ENCODE measurements at regions not wholly inside any gene's neighbourhood (a gene's known extent, or its start where the extent isn't known, plus 50 kb on each side); places are given as distances from the start of the nearest gene placed in this dataset.

DNA sequence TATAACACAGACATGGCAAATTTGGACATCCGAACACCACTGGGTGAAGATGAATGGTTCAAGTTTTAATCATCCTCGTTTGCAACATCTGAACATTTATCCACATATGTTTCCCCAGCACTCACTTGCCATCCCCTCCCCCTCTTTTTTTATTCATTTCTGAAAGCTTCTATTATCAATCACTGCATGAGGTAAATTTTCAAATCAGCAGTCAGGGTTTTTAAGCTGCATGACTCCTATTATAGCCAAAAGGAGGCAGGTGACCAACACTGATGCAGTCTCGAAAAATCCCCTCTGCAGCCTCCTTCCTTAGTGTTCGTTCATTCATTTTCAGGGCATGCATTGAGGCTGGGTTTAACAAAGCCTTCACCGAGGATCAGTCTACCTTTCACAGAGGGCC lies 530.8 kb upstream of the JARID2 start:
- TF ChIP-seq POLR2A (IDR thresholded peaks at IDR 0.05) (no peak), EP300 (IDR thresholded peaks at IDR 0.05) (no peak), CTCF (IDR thresholded peaks at IDR 0.05) (no peak)
- WGBS, 3 donors: 90 to 94% (median 93%) methylated on average over 5 of the region's 5 CpGs
- no peaks in the 10 kb centered on the region for H3K9me3 ChIP-seq
- H3K27me3 ChIP-seq: no peaks in the 10 kb centered on the region
- no peak overlapping the region for H3K27ac ChIP-seq
- peaks cover 4% of the 10 kb centered on the region for H3K4me1 ChIP-seq (ENCODE audit: insufficient read depth)
- H3K4me3 ChIP-seq: no peak overlapping the region
- DNase-seq: no peak
- intact Hi-C loops (cut with DNase I): no loop called here
- H3K36me3 ChIP-seq: no peaks in the 10 kb centered on the region

DNA sequence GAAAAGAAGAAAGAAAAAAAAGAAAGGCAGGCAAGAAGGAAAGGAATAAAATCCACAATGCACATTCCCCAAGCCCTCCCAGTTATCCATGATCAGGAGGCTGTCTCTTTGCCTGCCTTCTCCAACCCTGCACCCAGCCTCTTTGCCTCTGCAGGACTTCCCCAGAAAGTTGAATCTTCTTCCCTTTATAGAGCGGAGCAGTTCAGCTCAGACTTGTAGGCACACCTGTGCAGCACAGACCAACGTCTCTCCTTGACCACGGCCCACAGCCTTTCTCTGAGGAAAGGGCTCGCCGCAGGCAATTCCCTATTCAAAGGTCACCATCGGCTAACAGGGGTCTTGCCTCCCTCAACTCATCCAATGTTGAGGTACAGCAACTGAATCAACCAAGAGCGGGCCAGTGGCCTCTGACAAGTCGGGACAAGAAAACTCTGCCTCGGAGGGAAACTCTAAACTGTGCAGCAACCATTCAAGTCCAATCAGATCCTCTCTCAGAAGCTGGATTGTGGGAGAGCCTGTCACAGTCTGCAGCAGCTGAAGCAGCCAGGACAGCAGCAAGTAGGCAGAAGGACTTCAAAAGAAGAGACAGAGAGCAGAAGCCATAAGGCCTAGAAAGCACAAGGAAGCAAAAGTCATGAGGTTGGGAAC lies 529.2 kb upstream of the JARID2 start:
- intact Hi-C loops (cut with DNase I): no loop called here
- Histone ChIP-seq H3K4me3 (no peak overlapping the region), H3K27me3 (no peaks in the 10 kb centered on the region), H3K36me3 (no peaks in the 10 kb centered on the region), H3K4me1 (ENCODE audit: insufficient read depth) (peaks cover 7% of the 10 kb centered on the region), H3K9me3 (no peaks in the 10 kb centered on the region), H3K27ac (no peak overlapping the region)
- TF ChIP-seq EP300 (IDR thresholded peaks at IDR 0.05): no peak
- no peak for TF ChIP-seq POLR2A (IDR thresholded peaks at IDR 0.05)
- no peak for TF ChIP-seq CTCF (IDR thresholded peaks at IDR 0.05)
- no peak for DNase-seq
- WGBS, 3 donors: 96 to 98% (median 97%) methylated on average over 9 of the region's 9 CpGs

DNA sequence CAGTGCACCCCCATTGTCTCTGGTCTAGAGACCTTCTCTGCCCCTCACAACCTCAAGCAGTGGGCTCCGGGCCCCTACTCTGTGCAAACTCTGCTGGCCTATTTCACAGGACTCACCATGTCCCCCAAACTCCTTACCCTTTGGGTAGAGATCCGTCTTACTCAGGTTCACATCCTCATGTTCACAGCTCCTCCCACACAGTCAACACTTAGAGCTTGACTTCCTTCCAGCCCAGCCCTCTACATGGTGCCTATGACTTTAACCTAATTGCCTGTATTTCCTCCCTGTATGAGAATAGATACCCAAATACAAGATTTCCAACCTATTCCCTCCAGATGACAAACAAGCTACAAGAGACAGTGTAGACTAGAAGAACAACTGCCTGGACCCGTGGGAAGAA lies 528.6 kb upstream of the JARID2 start:
- TF ChIP-seq POLR2A (IDR thresholded peaks at IDR 0.05) (no peak), EP300 (IDR thresholded peaks at IDR 0.05) (no peak), CTCF (IDR thresholded peaks at IDR 0.05) (no peak)
- Histone ChIP-seq H3K27me3 (no peaks in the 10 kb centered on the region), H3K27ac (no peak overlapping the region), H3K4me3 (no peak overlapping the region), H3K9me3 (no peaks in the 10 kb centered on the region), H3K36me3 (no peaks in the 10 kb centered on the region), H3K4me1 (ENCODE audit: insufficient read depth) (peaks cover 7% of the 10 kb centered on the region)
- intact Hi-C loops (cut with DNase I): no loop called here
- WGBS, 3 donors: 87 to 92% (median 90%) methylated on average over 3 of the region's 3 CpGs
- no peak for DNase-seq

GRCh38 chr6:14718861-14719260 lies 527.0 kb upstream of the JARID2 start:
- intact Hi-C loops (cut with DNase I): no loop called here

More at GRCh38 chr6:14718861-14719260, 527.0 kb upstream of the JARID2 start:
- Histone ChIP-seq H3K27me3 (no peaks in the 10 kb centered on the region), H3K9me3 (no peaks in the 10 kb centered on the region), H3K36me3 (no peaks in the 10 kb centered on the region), H3K4me3 (no peak overlapping the region), H3K4me1 (ENCODE audit: insufficient read depth) (peaks cover 3% of the 10 kb centered on the region), H3K27ac (no peak overlapping the region)
- DNase-seq: no peak
- 38 to 66% (median 53%) methylated on average over 4 of the region's 4 CpGs for WGBS, 3 donors
- no peak for TF ChIP-seq POLR2A (IDR thresholded peaks at IDR 0.05)
- no peak for TF ChIP-seq EP300 (IDR thresholded peaks at IDR 0.05)
- TF ChIP-seq CTCF (IDR thresholded peaks at IDR 0.05): no peak
